ENCODE measurements at regions not wholly inside any gene's neighbourhood (a gene's known extent, or its start where the extent isn't known, plus 50 kb on each side); places are given as distances from the start of the nearest gene placed in this dataset.
A peak's percentile ranks its signal among the peaks of the same experiment; 100 is the strongest.

DNA sequence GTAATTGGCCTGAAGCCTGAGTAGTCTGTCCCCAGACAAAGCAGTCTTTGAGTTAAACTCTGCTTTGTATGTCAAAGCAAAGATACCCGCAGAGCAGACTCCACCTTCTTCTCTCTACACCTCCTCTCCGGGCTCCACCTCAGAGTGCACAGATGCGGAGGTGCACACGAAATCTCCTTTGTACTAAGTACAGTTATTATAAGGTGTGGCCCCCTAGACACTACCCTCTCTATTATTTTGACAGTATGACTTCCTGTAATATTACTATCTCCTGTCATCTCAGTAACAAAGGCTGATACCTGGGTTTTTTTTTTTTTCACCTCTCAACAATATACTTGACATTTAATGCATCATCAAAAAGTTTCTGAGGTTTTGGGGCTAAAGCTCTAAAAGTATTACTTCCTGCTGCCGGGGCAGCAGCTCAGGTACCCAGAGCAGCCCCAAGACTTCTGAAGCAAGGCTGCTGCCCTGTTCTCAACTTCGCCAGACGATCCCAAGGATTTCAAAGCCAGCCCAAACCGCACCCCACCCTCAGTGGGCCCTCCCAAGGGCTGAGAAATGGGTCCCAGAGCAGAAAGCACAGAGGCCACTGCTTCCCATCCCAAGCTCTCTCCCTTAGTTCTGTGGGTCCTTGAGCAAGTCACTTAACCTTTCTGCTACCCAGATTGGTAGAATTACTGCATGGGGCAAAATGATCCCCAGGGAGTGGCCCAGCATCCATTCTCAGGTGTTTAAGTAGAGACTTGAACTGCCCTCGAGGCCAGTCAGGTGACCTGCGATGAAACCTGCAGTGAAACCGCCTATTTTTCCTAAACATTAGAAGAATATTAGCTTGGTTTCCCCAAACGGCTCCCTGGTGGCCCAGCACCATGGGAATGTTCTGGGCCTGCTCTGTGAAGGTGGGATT, 180.6 kb downstream of the FOXO1 start:
- no peak for DNase-seq (ENCODE audit: low read depth)
- TF ChIP-seq CTCF (IDR thresholded peaks at IDR 0.05; ENCODE audit: low read depth, low read length) (no peak), MYC (IDR thresholded peaks at IDR 0.05; ENCODE audit: low read depth, low read length) (no peak), POLR2A (IDR thresholded peaks at IDR 0.05; ENCODE audit: extremely low read depth, insufficient read length) (no peak)
- TF ChIP-seq, protein P1, sequence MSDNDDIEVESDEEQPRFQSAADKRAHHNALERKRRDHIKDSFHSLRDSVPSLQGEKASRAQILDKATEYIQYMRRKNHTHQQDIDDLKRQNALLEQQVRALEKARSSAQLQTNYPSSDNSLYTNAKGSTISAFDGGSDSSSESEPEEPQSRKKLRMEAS (IDR thresholded peaks at IDR 0.05; ENCODE audit: low read depth, low read length) = no peak
- no peak overlapping the region for H3K4me3 ChIP-seq (ENCODE audit: low read depth, low read length)

GRCh38 chr13:40486518-40487163, 179.8 kb downstream of the FOXO1 start:
- no peak for TF ChIP-seq CTCF (IDR thresholded peaks at IDR 0.05; ENCODE audit: low read depth, low read length)
- no peak for DNase-seq (ENCODE audit: low read depth)
- no peak overlapping the region for H3K4me3 ChIP-seq (ENCODE audit: low read depth, low read length)

DNA sequence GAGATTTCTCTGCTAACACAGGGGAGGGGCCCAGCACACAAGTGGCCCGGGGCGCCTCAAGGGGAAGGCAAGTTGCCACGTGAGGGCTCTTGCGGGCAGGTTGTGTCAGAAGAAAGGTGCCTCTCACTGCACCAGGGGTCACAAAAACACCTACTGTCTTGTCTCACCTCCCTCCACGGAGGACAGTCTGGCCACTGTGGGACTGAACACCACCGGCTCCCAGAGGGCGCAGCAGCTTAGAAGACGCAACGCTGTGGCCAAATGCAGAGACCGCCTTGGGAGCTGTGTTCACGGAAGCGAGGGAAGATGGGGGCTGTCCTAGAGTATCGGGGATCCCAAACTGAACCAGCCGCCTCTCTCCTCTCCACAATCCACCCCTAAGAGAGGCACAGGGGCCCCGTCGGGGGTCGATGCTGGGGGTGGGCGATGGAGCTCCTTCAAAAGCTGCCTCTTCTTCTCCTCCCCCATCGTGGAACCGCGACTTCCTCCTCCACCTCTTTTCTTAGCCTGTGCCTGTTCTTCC, 177.5 kb downstream of the FOXO1 start:
- no peak overlapping the region for H3K4me3 ChIP-seq (ENCODE audit: low read depth, low read length)
- no peak for DNase-seq (ENCODE audit: low read depth)
- TF ChIP-seq, protein P1 (IDR thresholded peaks at IDR 0.05; ENCODE audit: low read depth, low read length) = no peak
- TF ChIP-seq POLR2A (IDR thresholded peaks at IDR 0.05; ENCODE audit: extremely low read depth, insufficient read length) (no peak), MYC (IDR thresholded peaks at IDR 0.05; ENCODE audit: low read depth, low read length) (no peak), CTCF (IDR thresholded peaks at IDR 0.05; ENCODE audit: low read depth, low read length) (no peak)

DNA sequence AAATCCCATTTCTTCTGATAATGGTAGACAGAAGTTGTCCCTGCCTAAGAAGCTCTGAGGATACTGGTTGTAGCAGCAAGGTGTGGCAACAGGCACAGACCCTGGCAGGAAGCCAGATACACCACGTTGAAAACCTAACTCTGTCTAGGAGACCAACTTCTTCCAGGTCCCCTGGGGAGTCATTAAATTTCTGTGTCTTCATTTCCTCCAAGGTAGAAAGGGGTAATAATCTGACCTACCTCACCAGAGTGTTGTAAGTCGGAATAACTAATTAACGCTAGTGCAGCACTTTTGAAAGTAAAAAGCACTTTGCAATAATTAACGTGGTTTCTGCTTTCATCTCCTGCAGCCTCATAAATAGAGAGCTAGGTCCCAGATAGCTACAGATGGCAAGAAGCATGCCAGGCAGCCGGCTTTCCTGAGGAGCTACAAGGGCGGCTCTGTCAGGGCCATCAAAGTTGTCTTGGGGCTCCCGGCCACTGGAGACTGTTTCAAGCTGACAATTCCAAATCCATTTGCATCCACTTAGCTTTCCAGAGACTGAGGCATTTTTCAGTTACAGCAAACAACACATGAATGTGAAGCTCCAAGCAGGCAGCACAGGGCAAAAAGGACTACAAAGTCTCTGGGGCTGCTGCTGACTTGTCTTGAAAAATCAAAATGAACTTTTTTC, 176.2 kb downstream of the FOXO1 start:
- peak; percentile 48 for DNase-seq (ENCODE audit: low read depth)
- no peak overlapping the region for H3K4me3 ChIP-seq (ENCODE audit: low read depth, low read length)
- TF ChIP-seq, protein P1 (IDR thresholded peaks at IDR 0.05; ENCODE audit: low read depth, low read length) = no peak
- TF ChIP-seq POLR2A (IDR thresholded peaks at IDR 0.05; ENCODE audit: extremely low read depth, insufficient read length) (no peak), MYC (IDR thresholded peaks at IDR 0.05; ENCODE audit: low read depth, low read length) (no peak), CTCF (IDR thresholded peaks at IDR 0.05; ENCODE audit: low read depth, low read length) (no peak)

- DNase-seq (ENCODE audit: low read depth) = no peak
- no peak for TF ChIP-seq CTCF (IDR thresholded peaks at IDR 0.05; ENCODE audit: low read depth, low read length)
- TF ChIP-seq MYC (IDR thresholded peaks at IDR 0.05; ENCODE audit: low read depth, low read length) = no peak
- TF ChIP-seq POLR2A (IDR thresholded peaks at IDR 0.05; ENCODE audit: extremely low read depth, insufficient read length) = no peak
- TF ChIP-seq, protein P1 (IDR thresholded peaks at IDR 0.05; ENCODE audit: low read depth, low read length) = no peak
- H3K4me3 ChIP-seq (ENCODE audit: low read depth, low read length) = no peak overlapping the region
These were observed 173.9 kb downstream of the FOXO1 start for GRCh38 chr13:40492511-40492910.

Measured in NB4 (cell line).